ENCODE measurements at regions not wholly inside any gene's neighbourhood (a gene's known extent, or its start where the extent isn't known, plus 50 kb on each side); places are given as distances from the start of the nearest gene placed in this dataset.

DNA sequence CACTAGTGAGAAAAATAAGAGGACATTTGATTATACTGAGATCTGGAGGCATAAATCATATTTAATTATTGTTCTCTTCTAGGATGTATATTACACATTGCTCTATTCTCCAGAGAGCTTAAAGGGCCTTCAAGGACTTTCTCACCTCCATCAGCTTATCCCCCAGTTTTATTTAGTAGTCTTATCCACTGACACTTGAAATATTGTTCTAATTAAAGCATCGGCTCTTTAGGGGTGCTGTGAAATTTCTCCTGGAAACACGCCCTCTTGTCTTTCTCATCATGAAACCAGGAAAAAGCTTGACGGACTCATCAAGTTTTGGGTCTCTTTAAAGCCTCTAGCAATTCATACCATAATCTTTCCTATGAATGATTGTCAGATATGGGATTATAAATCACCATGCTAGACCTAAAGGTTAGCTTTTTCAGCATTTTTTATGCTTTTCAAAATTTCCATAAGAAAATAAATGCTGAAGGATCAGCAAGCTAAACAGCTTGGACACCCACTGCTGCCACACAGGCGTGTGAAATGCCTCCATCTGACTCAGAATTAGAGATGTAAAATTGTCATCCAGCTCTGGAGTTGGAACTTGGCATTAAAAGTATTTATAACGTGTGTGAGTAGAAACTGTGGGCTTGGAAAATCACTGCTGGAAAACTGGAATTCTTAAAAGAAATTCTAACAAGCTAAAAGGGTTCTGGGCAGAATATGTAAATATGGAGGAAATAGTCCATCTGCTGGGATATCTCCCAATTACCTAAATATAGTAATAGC, 216.3 kb downstream of the CHRM2 start:
- H3K9ac ChIP-seq (ENCODE audit: low read depth, low read length), result no peak overlapping the region
- no peaks in the 10 kb centered on the region for H4K20me1 ChIP-seq (ENCODE audit: insufficient read depth, low read length)
- no peak for ATAC-seq (ENCODE audit: insufficient read depth, low read depth)
- H3K4me1 ChIP-seq (ENCODE audit: insufficient read depth, low read length), result no peaks in the 10 kb centered on the region
- no peaks in the 10 kb centered on the region for H3K79me2 ChIP-seq (ENCODE audit: insufficient read depth, low read length)
- H3K4me3 ChIP-seq (ENCODE audit: low read depth in 1 of 2, low read length in 2 of 2), result no peak overlapping the region
- H3K27me3 ChIP-seq (ENCODE audit: insufficient read depth, low read length, poor library complexity), result no peaks in the 10 kb centered on the region
- H3K4me2 ChIP-seq (ENCODE audit: insufficient read depth, low read length), result no peak overlapping the region
- TF ChIP-seq CTCF (IDR thresholded peaks at IDR 0.05; ENCODE audit: borderline replicate concordance, extremely low read depth, low read length, poor library complexity, severe bottlenecking) (no peak), EZH2 (IDR thresholded peaks at IDR 0.05; ENCODE audit: borderline replicate concordance, low read depth, low read length, severe bottlenecking) (no peak)
- no peaks in the 10 kb centered on the region for H3K36me3 ChIP-seq (ENCODE audit: insufficient read depth, low read length)
- no peak for DNase-seq
- no peak overlapping the region for H3K27ac ChIP-seq (ENCODE audit: low read length)
- H3K9me3 ChIP-seq (ENCODE audit: insufficient read depth, low read length, severe bottlenecking), result no peaks in the 10 kb centered on the region
- H2AFZ ChIP-seq (ENCODE audit: low read depth, low read length), result no peak overlapping the region

DNA sequence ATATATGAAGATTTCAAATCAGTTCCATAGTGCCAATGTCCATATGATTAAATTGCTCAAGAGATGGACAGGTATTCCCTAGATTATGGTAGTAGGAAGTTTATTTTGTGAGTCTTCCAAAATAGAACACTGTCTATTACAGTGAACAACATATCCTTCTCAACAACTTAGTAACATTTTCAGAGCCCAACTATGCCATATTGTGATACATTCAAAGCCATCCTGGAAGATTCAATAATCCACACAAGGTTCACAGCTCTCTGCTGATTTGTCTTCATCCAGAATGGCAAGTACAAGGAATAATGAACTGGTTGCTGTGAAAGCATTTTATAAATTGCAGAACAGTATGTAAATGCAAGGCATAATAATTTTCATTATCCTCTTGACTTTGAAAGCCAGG, 213.9 kb downstream of the CHRM2 start:
- Histone ChIP-seq H2AFZ (ENCODE audit: low read depth, low read length) (no peak overlapping the region), H3K9ac (ENCODE audit: low read depth, low read length) (no peak overlapping the region), H3K9me3 (ENCODE audit: insufficient read depth, low read length, severe bottlenecking) (no peaks in the 10 kb centered on the region), H4K20me1 (ENCODE audit: insufficient read depth, low read length) (no peaks in the 10 kb centered on the region), H3K4me1 (ENCODE audit: insufficient read depth, low read length) (no peaks in the 10 kb centered on the region), H3K4me3 (ENCODE audit: low read depth in 1 of 2, low read length in 2 of 2) (no peak overlapping the region), H3K79me2 (ENCODE audit: insufficient read depth, low read length) (no peaks in the 10 kb centered on the region), H3K27me3 (ENCODE audit: insufficient read depth, low read length, poor library complexity) (no peaks in the 10 kb centered on the region), H3K27ac (ENCODE audit: low read length) (no peak overlapping the region), H3K4me2 (ENCODE audit: insufficient read depth, low read length) (no peak overlapping the region), H3K36me3 (ENCODE audit: insufficient read depth, low read length) (no peaks in the 10 kb centered on the region)
- TF ChIP-seq EZH2 (IDR thresholded peaks at IDR 0.05; ENCODE audit: borderline replicate concordance, low read depth, low read length, severe bottlenecking), result no peak
- no peak for TF ChIP-seq CTCF (IDR thresholded peaks at IDR 0.05; ENCODE audit: borderline replicate concordance, extremely low read depth, low read length, poor library complexity, severe bottlenecking)
- DNase-seq, result no peak
- ATAC-seq (ENCODE audit: insufficient read depth, low read depth), result no peak

- no peaks in the 10 kb centered on the region for H3K4me1 ChIP-seq (ENCODE audit: insufficient read depth, low read length)
- H3K36me3 ChIP-seq (ENCODE audit: insufficient read depth, low read length), result no peaks in the 10 kb centered on the region
- H3K4me2 ChIP-seq (ENCODE audit: insufficient read depth, low read length), result no peak overlapping the region
- H3K9me3 ChIP-seq (ENCODE audit: insufficient read depth, low read length, severe bottlenecking), result no peaks in the 10 kb centered on the region
- H3K9ac ChIP-seq (ENCODE audit: low read depth, low read length), result no peak overlapping the region
- no peak for ATAC-seq (ENCODE audit: insufficient read depth, low read depth)
- no peaks in the 10 kb centered on the region for H3K27me3 ChIP-seq (ENCODE audit: insufficient read depth, low read length, poor library complexity)
- no peak for TF ChIP-seq CTCF (IDR thresholded peaks at IDR 0.05; ENCODE audit: borderline replicate concordance, extremely low read depth, low read length, poor library complexity, severe bottlenecking)
- no peak for TF ChIP-seq EZH2 (IDR thresholded peaks at IDR 0.05; ENCODE audit: borderline replicate concordance, low read depth, low read length, severe bottlenecking)
- H3K4me3 ChIP-seq (ENCODE audit: low read depth in 1 of 2, low read length in 2 of 2), result no peak overlapping the region
- H3K79me2 ChIP-seq (ENCODE audit: insufficient read depth, low read length), result no peaks in the 10 kb centered on the region
- H4K20me1 ChIP-seq (ENCODE audit: insufficient read depth, low read length), result no peaks in the 10 kb centered on the region
- no peak overlapping the region for H3K27ac ChIP-seq (ENCODE audit: low read length)
- DNase-seq, result no peak
- no peak overlapping the region for H2AFZ ChIP-seq (ENCODE audit: low read depth, low read length)
Measured at GRCh38 chr7:137081321-137082093, 213.1 kb downstream of the CHRM2 start.
